LNCAP (cell line): ENCODE measurements at regions not wholly inside any gene's neighbourhood (a gene's known extent, or its start where the extent isn't known, plus 50 kb on each side); places are given as distances from the start of the nearest gene placed in this dataset.

Experiments
- TF ChIP-seq, protein P1 (sequence below): fragments of 450-650 bp; IDR thresholded peaks from 2 replicates; pipeline ENCODE4 v1.5.1; 2017; ENCODE audit warnings: mild to moderate bottlenecking

DNA sequence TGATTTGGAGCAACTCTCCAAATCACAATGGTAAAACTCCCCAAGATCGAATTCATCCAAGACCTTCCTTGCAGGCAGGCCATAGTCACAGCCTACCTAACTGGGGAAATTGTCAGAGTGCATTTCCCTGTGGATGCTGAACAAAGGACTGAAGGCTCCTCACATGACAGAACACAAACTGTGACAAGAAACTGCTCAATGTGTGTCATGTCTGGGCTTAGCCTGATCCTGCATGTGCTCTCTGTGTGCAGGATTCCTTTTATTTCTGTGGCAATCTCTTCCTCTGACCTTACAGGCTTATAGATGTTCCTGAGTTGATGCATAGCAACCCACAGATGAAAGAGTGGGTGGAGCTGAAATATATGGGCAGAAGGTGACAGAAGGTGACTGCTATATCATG lies 465.8 kb downstream of the ICE1 start:
- TF ChIP-seq, protein P1, sequence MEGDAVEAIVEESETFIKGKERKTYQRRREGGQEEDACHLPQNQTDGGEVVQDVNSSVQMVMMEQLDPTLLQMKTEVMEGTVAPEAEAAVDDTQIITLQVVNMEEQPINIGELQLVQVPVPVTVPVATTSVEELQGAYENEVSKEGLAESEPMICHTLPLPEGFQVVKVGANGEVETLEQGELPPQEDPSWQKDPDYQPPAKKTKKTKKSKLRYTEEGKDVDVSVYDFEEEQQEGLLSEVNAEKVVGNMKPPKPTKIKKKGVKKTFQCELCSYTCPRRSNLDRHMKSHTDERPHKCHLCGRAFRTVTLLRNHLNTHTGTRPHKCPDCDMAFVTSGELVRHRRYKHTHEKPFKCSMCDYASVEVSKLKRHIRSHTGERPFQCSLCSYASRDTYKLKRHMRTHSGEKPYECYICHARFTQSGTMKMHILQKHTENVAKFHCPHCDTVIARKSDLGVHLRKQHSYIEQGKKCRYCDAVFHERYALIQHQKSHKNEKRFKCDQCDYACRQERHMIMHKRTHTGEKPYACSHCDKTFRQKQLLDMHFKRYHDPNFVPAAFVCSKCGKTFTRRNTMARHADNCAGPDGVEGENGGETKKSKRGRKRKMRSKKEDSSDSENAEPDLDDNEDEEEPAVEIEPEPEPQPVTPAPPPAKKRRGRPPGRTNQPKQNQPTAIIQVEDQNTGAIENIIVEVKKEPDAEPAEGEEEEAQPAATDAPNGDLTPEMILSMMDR: no peak

DNA sequence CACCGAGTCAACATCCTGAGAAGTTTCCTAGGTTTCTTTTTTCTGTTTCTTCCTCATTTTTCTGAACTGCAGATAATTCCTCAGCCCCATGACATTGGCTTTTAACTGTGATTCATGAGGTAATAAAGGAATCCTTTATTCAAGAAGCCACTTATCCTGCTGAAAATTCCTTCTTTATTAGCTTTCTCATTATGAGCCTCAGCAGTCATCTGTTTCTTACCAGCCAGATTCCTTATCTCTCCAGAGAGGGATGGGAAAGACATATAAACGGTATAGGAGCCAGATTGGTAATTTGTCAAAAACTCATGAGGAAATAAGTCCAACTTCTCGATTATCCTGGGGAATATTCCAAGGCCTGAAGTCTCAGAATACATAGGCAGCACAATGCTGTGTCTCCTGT lies 465.4 kb downstream of the ICE1 start:
- TF ChIP-seq, protein P1: no peak

DNA sequence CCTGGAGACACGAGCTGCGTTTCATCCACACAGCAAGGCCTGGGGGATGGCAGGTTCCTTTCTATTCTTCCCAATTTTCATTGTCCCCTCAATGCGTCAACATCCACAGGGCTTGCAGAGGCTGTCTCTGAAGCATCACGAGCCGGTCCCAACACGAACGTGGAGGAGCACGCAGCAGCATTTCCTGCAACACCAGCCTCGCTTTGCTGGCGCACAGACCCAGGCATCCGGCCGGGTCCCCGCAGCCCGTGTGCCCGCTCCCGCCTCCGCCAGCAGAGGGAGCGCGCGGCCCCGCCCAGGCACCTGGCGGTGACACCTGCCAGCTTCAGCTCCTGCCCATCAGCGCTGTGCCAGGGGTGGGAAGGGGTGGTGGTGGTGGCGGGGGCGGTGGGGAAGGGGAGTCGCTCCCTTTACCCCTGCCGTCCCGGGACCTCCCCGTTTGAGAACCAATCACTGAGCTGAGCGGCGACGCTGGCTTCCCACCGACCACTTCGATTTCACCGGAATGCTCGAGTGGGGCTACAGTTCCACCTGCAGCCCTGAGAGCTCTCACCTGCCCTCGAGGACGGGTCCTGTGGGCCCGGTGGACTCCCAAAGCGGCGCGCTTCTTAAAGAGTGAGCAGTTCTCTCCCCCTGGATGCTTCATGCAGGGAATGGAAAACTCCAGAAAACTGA lies 464.5 kb downstream of the ICE1 start:
- TF ChIP-seq, protein P1: peak; percentile 89

GRCh38 chr5:5886353-5886752 lies 463.9 kb downstream of the ICE1 start:
- TF ChIP-seq, protein P1: no peak

- TF ChIP-seq, protein P1: no peak
Measured at GRCh38 chr5:5885782-5886181, 463.3 kb downstream of the ICE1 start.

GRCh38 chr5:5884593-5884992 lies 462.1 kb downstream of the ICE1 start:
- TF ChIP-seq, protein P1: no peak

DNA sequence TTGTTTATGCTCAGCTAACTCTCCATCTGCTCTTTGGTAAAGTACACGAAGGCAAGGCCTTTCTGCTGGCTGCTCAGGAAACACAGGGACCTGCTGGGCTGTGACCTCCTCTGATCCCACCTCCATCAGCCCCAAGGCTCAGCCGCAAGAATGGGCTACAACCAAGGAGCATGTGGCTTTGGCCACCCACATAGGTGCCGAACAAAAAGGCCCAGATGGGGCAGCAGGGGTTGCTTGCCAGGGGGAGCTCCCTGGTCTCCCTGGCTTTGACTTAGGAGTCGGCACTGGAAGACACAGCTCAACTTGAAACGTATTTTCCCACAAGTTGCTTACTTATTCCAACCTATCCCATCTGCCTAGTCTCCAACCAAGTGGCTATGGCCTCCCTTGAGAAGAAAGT lies 461.1 kb downstream of the ICE1 start:
- TF ChIP-seq, protein P1: no peak

GRCh38 chr5:5883146-5883545 lies 460.7 kb downstream of the ICE1 start:
- TF ChIP-seq, protein P1: no peak
